LHCN-M2 (cell line): ENCODE measurements at regions not wholly inside any gene's neighbourhood (a gene's known extent, or its start where the extent isn't known, plus 50 kb on each side); places are given as distances from the start of the nearest gene placed in this dataset.

Experiments used
- DNase-seq: peaks from one replicate; pipeline ENCODE4 v3.0.0-alpha.2; 2012; ENCODE audit warnings: low read depth

DNA sequence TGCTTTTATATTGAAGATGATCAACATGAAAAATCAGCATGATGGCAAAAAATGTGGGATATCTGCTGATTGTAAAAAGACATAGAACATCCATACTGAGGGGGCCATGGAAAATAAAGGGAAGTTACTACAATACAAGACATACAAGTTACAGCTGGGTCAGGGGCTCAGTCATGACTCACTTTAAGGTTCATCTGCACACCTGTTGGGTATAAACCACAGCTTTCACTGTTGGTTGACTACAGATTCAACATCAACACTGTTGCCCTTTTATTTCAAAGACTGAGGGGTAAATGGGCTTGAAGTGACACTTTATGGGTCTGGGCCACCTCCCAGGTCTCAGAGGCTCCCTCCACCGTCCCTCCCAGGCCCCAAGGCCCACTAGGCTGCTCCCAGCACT is 98.1 kb upstream of the IRS2 start:
- DNase-seq = peak; percentile 66

DNA sequence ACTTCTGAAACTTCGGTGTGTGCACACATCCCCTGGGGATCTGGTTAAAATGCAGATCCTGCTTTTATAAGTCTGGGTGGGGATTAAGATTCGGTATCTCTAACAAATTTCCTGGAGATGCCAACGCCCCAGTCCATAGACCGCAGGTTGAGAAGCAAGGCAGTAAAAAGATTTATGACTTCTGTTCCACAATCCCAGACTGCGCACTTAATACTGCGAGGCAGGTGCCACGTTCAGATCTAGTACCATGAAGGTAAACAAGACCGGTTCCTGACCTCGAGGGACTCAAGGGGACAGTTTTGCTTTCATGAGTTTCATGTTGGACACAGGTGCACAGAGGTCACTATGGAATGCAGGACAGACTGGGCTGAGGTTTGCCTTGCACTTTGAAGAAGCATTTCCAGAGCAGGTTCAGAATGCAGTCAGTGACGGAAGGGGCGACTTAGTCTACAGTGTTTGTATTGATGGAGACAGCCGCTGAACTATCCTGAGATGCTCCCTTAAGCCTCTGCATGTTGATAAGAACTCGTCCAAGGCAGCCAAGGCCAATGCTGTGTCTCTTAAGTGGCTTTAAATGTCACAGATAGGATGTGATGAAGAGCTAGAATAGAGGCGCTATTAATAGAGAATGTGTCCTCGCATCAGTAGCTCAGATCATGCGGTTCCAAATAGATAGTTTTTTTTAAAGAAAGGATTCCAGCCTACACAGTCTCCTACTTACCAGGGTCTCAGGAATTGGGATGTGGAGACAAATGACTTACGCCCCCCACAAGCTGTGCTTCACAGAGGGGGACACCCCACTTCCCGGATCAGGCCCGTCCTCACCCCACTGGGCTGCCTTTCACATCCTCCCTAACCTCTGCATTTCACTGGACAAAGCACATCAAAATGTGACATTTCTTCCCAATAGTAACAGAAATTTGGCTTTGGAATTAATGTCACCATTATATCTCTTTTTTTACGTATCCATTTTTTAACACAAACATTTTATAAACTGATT is 97.1 kb upstream of the IRS2 start:
- no peak for DNase-seq

DNA sequence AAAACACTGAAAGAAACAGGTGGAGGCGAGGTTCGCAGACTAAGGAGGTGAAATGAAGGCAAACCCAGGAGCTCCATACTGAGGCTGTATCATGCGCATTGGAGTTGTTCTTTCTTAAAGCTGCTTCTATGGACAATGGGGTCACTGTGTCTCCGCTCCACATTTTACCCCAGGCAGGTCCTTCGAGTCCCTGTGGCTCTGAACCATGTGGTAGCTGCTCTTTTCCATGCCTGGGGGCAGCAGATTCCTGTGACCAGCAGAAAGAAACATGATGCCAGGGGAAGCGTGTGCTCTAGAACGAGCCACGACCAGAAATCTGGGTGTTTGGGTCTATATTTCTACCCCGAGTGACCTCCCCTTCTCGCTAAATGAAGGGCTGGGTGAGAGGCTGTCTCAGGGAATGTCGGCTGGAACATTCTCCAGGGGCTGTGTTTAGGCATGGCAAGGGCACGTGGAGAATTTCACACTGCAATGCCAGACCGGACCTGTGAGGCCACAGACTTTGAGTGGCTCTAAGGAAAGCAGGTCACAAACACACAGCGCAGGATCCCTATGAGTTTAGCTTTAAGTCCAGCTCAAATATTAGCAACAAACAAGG is 95.7 kb upstream of the IRS2 start:
- no peak for DNase-seq

DNA sequence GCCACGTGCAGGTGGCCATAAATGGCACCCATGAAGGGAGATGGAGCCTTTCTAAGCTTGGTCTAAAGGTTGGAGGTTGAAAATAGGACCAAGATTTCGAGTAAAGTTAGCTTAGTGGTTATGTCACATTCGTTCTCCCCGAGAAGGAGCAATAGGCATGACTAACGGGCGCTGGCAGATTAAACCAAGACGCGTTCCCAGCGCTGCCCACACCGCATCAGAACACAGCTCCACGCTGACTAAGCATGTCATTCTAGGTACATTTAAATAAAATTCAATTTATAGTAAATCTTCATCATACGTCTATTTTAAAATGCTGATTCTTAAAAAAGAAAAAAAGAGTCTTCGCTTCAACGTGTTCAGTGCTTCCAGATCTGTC is 95.0 kb upstream of the IRS2 start:
- no peak for DNase-seq

DNA sequence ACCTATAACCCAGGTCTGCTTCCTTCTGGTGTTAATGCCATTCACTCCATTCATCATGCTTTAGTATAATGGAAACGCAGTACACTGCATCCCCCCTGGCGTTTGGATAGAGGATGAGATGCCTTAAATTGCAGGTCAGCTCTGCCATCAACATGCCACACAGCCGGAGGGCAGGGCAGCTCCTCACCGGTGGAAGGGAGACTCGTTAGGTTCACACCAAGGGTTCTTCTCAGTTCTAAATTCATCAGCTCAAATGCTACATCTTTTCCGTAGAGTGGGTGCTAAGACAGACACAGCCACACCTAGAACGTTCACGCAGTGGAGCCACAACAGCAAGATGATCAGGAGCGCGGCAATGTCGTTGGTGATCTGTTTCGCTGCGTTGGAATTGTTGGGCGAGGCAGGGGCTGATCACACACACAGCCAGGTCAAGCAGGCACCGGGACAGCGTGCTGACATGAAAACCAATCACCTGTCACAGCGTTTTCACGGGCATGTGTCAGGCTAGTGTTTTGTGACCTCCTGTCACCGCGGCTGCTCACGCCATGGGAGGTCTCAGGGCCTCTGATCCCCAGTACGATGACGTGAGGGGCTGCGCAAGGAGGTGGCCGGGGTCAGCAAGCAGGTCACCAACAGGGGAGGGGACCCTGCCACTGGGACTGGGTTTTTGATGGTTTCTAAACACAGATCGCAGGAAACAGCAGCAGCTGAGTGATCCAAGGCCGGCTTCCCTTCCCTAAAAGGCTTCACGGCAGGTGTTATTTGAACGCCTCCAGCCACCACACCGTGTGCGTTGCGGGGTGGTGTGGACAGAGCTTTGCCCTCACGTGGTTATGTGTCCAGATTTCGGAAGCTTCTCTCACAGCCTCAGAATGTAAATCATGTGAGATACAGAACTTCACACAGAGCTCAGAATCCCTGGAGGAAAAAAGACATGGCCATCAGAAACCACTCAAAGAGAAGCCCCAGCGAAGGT is 94.3 kb upstream of the IRS2 start:
- no peak for DNase-seq

DNA sequence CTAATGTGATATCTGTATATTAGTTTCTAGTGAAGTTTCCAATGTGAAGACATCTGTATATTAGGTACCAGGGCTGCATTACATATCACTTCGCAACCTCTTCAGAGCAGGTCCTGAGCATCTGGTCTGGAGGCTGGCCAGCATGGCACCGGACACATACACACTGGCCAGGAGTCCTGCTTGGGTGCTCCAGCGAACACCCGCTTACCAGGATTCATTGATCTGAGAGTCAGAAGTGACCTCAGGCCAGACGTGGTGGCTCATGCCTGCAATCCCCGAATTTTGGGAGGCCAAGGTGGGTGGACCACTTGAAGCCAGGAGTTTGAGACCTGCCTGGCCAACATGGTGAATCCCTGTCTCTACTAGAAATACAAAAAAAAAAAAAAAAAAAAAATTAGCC is 93.0 kb upstream of the IRS2 start:
- no peak for DNase-seq

DNA sequence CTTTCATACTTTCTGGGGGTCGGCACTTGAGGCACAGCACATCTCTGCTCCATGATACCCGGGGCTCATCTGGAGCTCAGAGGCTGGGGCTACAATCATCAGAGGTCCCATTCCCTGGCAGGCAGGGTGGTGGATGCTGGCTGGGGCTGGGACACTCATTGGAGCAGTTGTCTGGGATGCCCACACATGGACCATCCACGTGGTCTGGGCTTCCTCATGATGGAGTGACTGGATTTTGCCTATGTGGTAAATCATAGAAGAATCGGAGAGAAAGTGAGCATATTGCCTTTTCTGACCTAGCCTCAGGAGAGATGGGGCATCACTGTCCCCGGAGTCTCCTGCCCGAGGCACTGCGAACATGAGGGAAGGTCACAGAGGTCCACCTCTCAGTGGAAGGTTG is 91.4 kb upstream of the IRS2 start:
- no peak for DNase-seq

DNA sequence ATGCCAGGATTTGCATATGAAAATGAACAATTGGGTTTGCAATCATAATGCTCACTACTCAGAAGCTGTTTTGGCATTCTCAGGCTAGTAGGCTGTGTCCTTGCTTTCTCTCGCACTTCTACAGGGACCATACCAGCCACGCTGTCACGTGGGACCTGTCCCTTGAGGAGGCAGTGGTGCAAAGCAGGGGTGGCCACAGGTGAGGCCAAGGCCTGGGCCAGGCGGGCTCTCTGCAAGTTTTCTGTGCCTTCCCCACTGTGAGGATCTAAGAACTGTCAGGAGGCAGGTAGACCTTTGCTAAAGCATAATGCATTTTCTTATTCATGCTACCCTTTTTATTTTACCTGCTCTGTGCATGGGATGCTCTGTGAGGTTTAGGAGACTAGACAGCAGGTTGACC is 89.4 kb upstream of the IRS2 start:
- no peak for DNase-seq

DNA sequence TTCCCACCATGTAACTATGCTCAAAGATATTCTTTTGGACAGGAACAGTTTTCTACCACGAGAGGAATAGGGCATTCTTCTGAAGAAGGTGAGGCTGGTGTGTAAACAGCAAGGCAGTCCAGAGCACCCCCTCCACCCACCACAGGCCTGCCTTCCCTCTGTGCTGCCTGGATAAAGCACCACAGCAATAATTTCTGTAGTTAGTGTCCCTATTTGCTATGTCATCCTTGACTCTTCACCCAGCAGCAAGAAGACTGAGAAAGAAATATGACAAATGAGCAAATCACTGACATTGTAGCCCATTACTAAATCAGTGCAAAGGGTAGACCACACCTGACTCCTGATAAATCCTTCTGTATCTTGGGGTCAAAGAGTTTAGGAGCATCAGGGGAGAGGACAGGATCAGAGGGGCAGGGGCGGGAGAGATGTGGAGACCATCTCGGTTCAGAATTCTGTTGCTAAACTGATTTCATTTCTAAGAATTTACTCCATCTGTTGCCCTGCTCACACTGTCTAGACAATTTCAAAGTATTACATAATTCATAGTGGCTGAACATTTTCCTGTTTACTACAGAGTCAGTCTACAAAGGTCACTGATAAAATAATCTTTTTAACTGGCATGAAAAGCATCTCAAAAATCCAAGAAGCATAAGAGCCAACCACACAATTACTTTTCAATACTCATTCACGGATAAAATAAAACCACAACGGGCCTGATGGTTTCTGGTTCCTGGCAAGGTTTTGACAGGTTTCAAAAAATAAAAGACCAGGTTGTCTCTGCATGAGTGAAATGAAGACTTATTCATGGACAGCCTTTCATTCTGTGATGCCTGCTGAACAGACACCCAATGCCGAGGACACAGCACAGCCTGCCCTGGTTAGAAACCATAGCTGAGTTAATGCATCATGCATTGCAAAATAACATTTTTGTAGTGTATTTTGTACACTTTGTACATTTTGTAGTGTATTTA is 88.4 kb upstream of the IRS2 start:
- DNase-seq = peak; percentile 77

DNA sequence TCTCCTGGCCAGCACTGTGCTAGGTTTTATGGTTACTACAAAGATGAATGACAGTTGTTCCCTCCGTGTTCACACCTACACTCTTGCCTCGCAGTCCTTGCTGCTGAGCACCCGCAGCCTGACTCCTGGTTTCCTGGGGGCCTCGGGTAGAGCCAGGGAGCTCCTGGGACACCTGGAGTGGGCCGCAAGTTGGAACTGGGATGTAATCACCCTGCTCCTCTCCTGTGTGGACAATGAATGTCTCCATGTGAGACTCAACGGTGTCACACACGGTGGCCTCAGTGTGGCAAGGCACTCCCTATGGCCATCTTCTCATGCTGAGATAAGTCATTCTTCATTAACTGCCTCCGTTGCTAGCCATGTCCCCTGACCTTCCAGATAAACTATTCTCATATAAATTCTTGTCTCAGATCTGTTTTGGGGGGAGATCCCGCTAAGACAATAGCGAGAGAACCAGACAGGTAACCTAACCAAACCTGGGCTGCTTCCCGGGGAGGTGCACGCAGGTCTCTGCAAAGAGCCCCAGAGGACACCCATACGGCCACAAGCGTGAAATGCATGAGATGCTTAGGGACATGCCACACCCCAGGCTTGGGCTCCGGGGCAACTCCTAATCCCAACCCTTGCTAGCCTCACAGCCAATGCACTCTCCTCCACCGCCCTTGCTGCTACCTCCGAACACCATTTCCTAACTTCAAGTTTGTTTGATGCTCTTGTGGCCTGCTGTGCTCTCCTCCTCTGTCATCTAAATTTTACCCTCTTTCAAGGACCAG is 87.2 kb upstream of the IRS2 start:
- no peak for DNase-seq

DNA sequence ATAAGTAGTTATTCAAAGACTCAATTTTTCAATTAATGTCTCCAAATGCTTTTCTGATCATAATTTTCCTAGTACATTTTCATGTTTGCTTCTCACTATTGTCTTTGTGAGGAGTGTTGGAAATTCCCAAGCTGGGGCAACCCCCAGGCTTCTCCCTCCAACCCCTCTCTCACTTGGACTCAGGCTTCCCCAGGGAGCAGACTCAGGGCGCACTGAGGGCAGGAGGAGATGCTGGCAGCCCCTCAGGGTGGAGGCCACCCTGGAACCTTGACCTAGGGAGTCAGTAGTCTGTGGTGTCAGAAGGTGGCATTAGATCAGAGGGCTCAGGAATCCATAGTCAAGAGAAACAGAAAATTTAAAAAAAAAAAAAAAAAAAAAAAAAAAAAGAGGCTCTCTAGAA is 86.5 kb upstream of the IRS2 start:
- DNase-seq = no peak

DNA sequence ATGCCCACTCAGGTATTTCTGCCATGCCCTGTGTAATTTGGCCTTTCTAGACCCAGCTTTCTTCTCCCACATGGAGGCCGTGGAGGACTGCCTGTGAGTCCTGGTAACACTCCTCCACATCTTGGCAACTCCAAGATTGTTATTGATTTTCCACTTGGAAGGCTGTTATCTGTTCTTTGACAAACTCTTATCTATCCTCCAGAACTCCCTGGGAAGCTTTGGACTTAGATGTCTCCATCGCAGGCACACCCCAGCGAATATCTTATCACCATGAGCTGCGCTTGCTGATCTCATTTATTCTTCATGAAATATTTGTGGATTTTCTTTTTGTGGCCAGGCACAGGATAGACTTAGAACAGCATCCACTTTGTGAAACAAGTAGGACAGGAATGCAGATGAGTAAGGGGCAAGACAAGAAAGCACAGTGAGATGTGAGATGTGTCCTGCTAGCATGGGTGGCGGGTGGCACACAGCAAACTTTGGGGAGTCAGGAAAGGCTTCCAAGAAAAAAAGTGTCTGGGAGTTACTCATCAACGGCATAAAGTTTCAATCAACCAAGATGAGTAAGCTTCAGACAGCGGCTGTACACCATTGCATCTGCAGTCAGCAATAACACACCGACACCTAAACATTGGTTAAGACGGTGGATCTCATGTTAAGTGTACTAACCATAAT is 84.5 kb upstream of the IRS2 start:
- peak; percentile 76 for DNase-seq

DNA sequence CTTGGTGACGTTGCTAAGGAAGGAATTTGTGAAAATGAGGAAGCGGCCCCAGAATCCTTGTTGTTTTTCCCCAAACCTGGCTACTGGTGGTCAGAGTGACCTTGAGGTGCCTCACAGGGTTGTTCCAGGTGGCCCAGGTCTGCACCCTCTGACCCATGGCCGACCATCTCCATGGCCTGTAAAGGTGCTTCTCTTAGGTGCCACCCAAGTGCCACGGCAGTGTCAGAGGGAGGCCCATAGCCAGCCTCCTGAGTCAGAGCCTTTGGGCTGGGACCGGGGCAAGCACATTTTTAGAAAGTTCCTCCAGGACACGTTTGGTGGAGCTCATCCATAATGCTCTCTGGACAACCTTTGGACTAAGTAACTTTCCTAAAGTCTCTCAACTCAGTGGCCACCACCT is 83.9 kb upstream of the IRS2 start:
- no peak for DNase-seq

DNA sequence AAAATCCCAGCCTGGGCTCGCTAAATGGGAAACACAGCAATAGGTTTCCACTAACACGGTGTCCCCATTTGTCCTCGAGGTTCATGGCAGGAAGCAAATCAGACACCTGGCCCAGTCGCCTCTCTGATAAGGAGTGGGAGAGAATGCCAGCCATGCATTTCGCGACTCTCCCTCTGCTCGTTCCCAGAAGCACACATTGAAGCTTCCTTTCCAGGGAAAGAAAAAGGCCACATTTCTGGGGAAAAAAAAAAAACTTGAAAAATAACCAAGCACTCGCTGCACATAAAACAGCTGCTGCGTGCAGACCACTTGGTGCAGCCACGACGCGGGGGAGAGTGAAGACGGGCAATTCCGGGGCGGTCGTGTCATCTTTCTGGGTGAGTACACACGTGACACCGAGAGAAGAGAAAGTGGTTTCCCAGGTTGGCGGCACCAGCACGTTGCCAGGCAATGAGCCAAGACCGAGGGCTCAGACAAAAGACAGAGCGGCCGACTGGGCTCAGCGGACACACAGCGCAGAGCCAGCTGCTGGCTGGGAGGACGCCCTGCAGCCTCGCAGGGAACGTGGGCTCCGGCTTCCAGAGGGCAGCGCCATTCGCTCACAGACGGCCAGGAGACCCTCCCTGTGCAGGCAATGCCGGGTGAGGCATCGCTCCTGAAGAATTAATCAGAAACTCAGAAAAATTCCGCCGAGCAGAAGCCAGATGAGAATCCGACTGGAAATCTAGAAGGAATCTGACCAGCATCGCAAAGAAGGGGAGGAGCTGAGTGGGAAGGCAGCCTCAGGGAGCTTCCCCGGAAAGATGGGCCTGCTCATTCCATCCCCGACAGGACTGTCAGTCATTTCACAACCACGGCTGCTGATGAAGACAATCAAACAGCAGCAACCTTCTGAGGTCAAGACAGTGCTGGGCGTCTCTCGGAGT is 83.2 kb upstream of the IRS2 start:
- peak; percentile 98 for DNase-seq

DNA sequence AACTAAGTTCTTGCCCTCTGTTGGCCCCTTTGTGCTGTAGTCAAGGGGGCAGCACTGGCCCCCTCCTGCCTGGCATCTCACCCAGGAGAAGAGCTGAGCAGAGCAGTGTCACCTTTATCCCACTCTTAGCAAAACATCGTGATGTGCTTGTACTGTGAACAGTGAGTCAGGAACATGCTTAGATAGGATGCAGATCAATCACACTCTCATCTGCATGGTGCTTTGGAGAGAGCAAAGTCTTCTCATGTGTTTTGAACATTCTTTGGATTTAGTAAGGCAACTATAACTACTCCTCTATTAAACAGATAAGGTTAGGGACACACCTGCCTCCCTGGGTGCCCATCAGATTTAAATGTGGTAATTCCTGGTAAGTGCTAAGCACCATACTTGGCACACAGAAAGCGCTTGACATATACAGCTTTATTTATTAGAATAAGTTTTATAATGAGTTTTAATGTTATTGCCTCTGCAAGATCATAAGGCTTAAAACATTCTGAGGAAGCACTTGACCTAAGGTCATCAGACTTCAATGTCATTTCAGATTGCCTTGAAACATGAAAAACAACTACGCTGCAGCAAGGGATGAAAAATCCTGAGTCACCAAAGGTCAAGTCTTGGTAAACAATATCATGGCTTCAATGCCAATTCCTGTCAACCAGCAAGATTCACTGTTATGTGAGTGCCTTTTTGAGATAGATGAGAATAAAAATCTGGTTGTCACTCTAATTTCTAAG is 82.4 kb upstream of the IRS2 start:
- DNase-seq = peak; percentile 75

DNA sequence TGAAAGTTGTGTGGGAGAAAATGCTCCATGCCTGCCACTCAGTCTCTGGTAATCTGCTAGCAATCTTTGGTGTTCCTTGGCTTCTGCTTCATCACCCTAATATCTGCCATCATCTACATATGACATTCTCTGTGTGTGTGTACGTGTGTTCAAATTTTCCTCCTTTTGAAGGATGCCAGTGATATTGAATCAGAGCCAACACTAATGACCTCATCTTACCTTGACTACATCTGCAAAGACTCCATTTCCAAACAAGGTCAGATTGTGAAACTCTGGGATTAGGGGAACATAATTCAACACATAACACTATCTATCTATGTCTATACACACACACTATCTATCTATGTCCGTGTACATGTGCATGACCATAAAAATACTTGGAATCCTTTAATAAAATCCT is 81.4 kb upstream of the IRS2 start:
- no peak for DNase-seq

DNA sequence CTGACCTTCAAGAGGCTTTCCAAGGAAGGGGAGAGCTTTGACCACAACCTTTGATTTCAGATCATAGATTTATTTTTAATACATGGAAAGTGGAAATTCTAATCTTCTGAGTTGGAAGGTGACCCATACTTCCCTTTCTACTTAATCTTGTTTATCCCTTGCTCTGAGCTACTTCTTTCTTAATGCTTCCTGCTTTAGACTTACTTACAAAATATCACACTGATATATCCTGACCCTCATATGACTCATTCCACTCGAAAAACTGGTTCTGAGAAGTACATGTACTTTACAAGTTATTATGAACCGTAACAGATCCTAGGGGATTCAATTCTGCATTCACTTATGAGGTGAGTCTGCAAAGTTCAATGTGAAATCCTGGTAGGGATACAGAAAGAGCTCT is 76.2 kb upstream of the IRS2 start:
- peak; percentile 87 for DNase-seq

DNA sequence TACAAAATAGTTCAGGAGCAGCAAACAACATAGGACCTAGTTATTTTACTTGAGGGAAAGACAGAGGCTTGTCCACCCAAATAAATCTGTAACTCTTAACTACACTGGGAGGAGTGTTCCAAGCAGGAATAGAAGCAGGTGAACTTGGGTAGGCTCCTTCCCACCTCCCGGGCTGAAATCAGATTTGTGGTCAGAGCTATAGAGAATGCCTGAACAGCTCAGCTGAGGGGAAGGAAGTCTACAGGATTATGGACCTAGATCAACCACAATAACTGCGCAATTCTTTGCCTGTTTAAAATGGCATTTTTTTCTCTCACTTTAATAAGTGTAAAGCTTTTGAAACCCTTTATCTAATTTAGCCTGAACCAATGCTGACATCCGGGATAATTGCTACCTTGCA is 73.5 kb upstream of the IRS2 start:
- no peak for DNase-seq
